Middle frontal gyrus (tissue), 1 donor: ENCODE measurements at regions not wholly inside any gene's neighbourhood (a gene's known extent, or its start where the extent isn't known, plus 50 kb on each side); places are given as distances from the start of the nearest gene placed in this dataset.

Experiments used
- DNase-seq: peaks from one replicate; pipeline ENCODE4 v3.0.0-alpha.2; 2015; ENCODE audit warnings: low spot score; ENCODE audit errors: extremely low spot score

DNA sequence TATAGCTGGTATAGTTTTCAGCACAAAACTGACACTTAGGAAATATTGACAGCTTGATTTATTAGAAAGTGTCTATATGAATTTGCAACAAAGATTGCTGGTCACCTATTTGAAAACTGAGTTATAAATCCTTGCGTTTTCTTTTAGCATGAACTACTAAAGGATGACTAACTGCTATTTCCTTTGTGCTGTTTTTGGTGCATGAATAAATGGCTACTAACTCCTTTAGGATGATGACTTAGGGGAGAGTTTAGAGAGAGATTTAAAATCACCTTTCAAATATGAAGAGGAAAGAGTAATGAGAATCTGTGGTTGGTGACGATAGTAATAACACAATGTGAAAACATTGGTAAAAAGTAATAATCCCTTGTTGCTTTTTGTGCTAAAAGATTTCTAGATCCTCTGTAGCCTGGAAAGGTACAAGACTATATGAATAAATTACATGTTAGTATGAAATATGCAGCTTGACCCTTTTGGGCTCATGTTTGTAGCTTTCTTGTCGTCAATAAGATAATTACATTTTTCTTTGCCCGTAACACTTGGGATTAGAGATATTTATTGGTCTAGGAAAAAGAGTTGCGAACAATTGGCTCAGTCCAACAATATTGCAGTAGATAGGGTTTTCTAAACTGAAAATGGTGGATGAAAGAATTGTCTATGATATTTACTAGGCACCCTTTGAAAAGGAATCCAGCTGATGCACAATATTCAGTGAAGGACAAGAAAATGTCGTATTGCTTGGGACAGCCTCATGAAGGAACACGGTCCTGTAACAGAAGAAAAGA is 453.0 kb downstream of the ADAMTS20 start:
- no peak for DNase-seq

GRCh38 chr12:43098071-43098470 is 453.9 kb downstream of the ADAMTS20 start:
- DNase-seq, result no peak

GRCh38 chr12:43097471-43097870 is 454.5 kb downstream of the ADAMTS20 start:
- no peak for DNase-seq

- no peak for DNase-seq
Observed at GRCh38 chr12:43095669-43096280, 456.2 kb downstream of the ADAMTS20 start.

DNA sequence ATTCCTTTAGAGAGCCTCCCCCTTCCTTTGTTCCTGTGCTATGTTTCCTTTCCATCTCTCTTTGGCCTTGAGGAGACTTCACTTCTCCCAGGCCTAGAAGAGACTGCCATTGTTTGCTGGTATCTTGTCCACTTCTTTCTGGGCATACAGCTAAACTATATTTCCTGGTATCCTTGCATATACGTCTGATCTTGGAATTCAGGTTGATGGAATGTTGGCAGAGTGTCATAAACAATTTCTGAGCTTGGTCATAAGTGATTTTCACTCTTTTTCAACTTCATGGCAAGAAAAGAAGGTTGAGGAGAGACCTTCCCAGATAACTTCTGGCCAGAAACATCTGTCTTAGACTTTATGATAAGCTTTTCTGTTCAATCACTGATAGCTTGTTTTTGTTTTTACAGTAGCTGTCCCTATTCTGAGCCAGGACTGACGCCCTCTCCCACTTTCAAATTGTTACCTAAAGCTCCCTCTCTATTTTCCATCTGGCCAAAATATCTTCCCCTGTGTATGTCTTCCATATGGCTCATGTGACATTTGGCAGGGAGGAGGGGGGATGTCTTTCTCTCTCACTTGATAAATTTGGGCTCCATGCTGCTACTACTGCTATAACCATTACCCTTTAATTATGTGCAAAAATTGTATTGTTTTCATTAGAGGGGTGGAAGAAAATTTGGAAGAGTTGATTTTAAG is 457.0 kb downstream of the ADAMTS20 start:
- no peak for DNase-seq

DNA sequence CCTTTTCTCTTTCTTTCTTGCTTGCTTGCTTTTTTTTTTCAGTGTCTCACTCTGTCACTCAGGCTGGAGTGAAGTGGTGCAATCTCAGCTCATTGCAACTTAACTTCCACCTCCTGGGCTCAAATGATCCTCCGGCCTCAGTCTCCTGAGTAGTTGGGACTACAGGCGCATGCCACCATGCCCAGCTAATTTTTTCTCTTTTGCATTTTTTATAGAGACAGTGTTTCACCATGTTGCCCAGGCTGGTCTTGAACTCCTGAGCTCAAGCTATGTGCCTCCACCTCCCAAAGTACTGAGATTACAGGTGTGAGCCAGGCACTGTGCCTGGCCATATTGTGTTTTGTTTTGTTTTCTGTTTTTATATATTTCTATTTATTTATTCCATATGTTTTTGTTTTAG is 461.0 kb downstream of the ADAMTS20 start:
- no peak for DNase-seq

- no peak for DNase-seq
Observed at GRCh38 chr12:43087195-43088091, 464.6 kb downstream of the ADAMTS20 start.

- DNase-seq, result no peak
Observed at GRCh38 chr12:43079476-43079875, 472.5 kb downstream of the ADAMTS20 start.

DNA sequence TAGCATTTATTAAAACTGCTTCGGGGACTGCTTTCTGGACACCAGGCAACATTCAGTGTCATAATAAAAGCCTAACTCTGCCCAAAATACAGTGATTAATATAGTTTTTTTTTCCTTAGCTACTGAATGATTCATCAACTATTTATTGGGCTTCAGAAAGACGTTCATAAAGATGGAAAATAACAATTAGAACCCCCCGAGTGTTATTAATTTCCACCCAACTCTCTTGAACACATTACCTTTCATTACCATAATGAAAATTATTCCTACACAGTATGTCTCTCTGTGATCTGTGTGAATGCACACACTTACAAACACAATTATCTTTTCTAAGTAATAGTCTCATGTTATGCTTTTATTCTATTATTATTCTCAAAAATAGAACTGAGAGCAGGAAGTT is 473.0 kb downstream of the ADAMTS20 start:
- DNase-seq, result no peak

- DNase-seq, result no peak
Observed at GRCh38 chr12:43072431-43072830, 479.6 kb downstream of the ADAMTS20 start.

DNA sequence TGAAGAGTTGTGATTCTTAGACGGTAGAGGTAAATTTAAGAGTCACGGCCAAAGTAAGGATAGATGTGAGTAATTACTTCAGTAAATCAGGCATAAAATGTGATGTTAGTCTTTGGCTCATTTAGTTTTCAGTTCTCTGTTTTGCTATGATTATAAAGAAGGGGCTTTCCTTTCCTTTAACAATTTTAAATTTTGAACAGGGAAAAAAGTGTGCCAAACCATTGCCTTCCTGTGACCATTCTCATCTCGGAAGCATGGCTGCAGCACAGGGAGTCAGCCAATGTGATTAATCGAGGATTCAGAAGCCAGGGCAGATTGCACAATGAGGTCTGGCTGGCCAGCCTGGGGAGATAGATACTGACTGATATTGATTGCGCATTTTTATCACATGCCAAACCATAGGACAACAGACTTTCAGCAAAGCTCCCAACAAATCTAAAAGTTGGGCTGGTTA is 480.2 kb upstream of the PRICKLE1 start:
- DNase-seq, result no peak

DNA sequence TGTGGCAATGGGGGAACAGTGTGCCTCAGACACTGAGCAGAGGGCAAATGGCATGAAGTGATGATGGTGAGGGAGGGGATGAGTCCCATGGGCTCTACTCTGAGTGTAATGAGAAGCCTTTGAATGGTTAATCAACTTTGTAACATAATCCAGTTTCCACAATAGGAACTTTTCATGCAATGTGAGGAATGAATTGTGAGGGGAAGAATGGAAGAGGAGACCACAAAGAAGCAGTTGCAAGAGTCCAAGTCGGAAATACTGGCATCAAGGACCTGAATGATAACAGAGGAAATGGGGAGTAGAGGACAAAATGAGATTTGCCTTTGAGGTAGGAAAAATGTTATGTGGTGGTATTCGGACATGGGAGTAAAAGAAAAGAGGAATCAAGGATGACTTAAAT is 476.9 kb upstream of the PRICKLE1 start:
- no peak for DNase-seq

DNA sequence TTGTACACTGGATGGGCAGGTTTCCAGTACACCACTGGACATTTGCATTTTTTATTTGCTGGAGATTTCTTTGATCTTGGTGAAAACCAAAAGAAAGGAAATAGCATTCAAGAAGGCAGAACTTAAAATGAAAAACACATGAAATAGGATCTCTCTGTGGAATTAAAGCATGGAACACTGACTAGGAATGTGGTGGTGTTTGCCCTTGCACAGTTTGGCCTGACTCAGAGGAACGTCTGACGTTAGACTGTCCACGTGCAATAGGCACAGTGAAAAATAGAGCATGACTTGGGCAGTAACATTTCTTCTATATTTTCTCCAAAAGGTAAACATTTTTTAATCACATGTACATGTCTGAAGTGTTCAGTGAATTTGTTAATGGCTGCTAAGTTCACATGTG is 474.1 kb upstream of the PRICKLE1 start:
- DNase-seq, result no peak

- no peak for DNase-seq
Observed at GRCh38 chr12:43062201-43062895, 472.8 kb upstream of the PRICKLE1 start.

- DNase-seq, result no peak
Observed at GRCh38 chr12:43060742-43061141, 471.2 kb upstream of the PRICKLE1 start.

- DNase-seq, result no peak
Observed at GRCh38 chr12:43058616-43059015, 469.1 kb upstream of the PRICKLE1 start.

DNA sequence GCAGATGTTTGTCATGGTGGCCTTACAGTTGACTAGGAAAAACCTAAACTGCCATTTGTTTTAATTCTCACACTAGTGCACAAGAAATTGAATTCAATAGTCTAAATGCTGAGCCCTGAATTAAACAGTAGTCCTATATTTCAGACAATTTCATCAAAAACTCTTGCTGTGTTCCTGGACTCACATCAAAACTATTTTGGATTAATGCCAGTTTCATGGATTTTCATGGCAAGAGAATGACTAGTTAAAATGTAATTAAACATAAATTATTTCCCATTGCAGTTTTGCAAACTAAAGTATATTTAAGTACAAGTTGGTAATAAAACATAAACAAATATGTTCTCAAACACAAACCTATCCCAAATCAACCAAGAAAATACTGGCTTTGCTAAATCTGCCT is 468.0 kb upstream of the PRICKLE1 start:
- DNase-seq, result no peak

DNA sequence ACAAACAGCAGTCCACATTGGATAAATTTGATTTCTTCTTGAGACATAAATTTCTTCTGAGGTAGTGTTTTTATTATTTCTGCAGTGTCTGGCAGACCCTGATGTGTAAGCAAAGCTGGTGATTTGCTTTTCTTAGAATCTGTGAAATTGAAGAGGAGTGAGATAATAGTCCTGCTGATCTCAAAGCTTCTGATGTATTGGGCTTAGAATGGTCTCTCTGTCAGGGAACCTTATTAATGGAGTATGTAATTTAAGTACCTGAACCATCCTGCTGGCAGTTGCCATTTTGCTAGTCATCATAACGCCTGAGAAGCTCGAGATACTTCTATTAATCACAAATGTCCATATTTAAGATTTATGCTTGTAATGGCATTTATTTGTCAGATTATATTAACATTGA is 464.5 kb upstream of the PRICKLE1 start:
- no peak for DNase-seq

GRCh38 chr12:43052441-43052840 is 462.9 kb upstream of the PRICKLE1 start:
- no peak for DNase-seq

- DNase-seq, result no peak
Observed at GRCh38 chr12:43044241-43044640, 454.7 kb upstream of the PRICKLE1 start.

DNA sequence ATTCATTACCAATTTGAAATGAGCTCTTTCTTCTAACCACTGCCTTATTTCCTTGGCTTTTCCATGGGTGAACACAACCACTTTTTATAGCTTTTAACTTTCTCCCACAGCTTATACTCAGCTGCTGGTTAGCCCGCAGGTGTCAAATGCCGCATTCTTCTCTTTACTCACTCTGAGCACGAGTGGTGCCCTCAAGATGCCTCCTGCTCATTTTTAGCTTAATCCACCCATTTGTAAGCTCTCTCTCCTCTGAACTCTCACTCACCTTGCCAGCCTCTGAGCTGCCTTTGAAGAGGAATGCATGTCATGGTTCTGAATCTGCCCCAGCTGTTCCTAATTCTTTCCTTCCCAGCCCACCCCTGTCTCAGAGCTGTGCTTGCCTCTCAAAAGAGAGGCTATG is 449.4 kb upstream of the PRICKLE1 start:
- no peak for DNase-seq
